HG03103 (cell line): ENCODE measurements at regions not wholly inside any gene's neighbourhood (a gene's known extent, or its start where the extent isn't known, plus 50 kb on each side); places are given as distances from the start of the nearest gene placed in this dataset.
"Not testable (repeated sequence)": the region's sequence is repeated elsewhere in the genome, so short reads cannot be mapped to it uniquely, and the experiment has no call there.

Source experiments
- ATAC-seq: cut with Tn5 transposase; IDR thresholded peaks from one replicate; pipeline ENCODE4 v1.9.1; 2021; ENCODE audit warnings: low read depth; ENCODE audit not compliant: unreplicated experiment

DNA sequence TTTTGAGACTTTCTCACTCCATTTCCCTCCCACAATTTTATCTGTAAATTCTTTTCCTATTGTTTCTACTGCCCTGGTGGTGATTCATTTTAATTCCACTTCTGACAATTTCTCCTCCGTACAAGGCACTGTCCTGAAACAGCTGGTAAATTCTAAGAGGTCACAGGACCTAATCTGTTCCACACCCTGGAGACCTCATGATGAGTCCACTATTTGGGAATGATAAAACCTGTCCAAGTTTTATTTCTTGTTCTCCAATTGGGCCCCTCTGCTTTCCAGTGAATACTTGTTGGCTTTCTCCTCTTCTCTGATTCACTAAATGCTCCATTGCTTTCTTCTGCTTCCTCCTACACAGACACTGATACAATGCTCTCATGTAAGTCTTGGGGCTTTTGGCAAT, 343.1 kb upstream of the DUSP10 start:
- no peak for ATAC-seq

DNA sequence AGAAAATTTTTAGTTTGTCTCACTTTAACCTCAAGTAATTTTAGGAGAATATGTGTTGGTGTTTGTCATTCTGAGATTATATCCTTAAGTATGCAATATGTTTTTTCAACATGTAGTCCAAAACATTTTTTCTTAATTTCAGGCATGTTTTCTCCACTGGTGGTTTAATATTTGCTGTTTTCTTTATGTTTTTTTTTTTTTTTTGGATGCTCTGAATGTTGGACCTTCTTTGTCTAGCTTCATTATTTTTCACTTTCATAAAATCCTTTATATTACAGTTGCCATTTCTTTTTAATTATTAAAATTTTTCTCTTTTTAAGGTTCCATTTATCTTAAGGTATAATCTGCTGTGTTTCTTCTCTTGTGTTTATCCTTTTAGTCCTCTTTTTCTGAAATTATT, 342.2 kb upstream of the DUSP10 start:
- ATAC-seq: no peak

DNA sequence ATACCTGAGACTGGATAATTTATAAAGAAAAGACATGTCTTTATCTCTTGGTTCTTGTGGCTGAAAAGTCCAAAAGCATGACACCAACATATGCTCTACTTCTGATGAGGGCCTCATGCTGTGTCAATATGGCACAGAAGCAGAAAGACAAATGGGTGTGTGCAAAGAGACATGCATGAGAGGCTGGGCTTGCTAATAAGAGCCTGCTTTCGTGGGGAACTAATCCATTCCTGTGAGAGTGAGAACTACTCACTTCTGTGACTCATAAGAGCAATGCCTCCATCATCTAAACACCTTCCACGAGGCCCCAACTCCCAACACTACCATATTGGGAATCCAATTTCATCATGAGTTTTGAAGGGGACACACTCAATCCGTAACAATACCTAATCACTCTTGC, 340.0 kb upstream of the DUSP10 start:
- no peak for ATAC-seq

DNA sequence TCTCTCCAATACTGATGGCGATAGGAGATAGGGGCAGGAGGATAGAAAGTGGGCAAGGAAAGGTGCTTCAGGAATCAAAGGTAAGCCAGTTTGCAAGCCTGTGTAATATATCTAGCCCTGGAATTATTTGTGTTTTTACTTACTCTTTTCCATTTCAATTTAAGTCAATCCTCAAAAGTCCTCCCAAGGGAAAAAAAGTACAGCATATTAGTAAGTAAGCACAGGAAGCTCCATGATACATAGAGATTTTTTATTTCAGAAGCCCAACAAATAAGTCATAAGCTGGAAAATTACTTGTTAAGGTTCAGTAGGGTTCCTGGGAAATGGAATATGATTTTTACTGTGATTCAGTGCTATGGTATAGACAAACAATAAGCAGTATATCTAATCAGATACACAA, 337.7 kb upstream of the DUSP10 start:
- ATAC-seq: no peak

DNA sequence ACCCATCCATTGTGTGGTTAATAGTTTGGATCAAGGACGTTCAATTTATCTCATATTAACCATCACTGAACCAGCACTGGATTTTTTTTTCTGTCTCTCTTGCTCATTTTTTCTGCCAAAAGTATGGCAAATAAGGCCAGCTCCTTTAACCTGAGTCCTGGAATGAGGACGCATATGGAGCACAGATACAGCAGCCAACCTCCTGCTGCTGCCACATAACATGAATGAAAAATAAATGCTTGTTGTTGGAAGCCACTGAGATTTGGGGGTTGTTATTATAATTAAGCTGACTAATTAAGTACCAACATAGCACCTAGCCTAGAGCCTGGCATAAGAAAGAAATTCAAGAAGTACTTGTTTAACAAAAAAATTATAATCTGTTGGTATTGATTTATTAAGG, 335.3 kb upstream of the DUSP10 start:
- no peak for ATAC-seq

DNA sequence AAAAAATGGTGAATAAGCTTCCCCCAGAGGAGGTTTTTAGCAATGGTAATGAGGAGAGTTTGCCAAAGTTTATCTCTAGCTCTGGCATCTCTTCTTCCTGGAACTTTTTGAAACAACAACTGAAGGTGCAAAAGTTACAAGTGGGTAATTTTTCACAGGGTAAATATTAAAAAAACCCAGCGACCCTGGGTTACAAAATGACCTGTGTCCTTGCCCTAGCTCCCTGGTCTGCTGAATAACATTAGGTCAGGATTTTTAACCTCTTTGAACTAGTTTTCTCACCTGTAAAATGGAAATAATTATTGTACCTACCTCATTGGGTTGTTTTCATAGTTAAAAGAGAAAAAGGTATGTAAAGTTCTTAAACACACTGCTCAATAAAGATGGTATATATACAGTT, 332.4 kb upstream of the DUSP10 start:
- no peak for ATAC-seq

DNA sequence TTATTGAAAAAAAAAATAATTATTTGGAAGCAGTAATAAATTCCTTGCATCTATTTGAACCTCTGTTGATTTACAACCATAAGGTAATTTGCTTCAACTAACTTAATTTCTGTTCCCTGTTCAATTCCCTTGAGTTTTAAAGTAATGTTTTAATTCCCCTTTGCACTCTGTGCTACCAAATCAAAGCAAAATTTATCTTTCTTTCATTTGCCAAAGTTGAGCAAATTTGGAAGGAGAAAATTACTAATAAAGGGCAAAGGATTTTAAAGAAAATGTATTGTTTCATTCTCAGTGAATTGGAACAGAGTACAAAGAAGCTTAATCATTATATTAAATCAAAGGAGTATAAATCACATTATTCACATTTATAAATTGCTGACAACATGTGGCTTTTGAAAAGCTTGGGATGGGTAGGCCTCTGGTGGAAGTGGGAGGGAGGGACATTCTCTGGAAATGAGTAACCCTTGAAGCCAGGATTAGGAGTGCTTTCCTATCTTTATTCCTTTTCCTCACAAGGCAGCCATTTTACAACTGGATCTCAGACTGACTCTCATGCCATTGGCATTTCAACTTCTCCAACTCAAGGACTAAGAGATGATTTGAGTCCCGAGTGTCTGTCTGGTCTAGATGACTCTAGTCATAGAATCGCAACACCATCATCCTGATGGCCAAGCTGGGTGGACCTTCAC, 331.6 kb upstream of the DUSP10 start:
- ATAC-seq: no peak

DNA sequence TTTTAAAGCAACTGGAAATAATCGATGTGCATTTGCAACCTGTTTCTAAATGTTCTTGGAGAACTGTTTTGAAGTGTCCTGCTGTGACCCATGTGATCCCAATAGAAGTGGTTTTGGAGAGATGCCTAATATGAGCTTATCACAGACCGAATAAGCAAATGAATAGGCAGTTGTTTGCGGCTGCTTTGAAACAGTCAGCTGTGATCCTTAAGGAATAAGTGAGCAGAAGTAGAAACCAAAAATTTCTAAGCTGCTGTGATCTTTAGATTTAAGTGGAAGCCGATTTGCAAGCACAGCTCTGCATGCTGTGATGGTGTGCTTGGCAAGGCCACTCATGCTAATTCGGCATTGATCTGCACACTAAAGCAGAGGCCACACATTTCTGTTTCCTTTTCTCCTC, 329.5 kb upstream of the DUSP10 start:
- no peak for ATAC-seq

DNA sequence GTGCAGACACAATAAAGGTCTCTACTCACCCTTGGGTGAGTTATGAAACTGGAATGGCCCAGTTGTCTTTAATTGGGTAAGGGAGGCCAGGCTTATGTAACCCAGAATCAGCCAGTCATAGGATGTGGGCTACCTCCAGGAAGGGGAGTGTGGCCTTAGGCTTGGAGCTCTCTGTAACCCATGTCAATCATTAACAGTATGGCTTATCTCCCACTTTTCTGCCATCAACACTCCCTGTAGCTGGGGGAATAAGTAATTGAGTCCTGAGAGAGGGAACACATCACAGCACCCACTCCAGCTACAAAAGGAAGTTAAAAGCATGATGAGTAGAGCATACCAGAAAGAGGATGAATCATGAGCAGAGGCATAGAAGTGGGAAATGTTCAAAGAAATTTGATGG, 327.0 kb upstream of the DUSP10 start:
- no peak for ATAC-seq

DNA sequence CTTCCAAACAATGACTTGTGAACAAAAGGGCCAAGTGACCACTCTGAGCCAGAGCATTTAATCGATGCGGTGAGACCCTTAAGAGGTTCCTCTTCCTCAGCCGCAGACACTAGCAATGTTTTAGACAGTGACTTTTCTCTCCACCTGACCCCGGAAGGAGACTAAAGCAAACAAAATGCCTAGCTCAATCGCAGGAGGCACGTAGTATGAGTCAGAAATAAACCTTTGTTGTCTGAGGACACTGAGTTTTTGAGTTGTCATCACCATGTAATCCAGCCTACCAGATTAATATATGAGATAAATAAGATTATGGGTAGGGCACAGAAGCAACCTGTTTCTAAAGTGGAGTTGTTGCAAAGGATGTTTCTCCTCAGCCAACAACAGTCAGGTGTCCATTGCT, 326.2 kb upstream of the DUSP10 start:
- ATAC-seq: no peak

DNA sequence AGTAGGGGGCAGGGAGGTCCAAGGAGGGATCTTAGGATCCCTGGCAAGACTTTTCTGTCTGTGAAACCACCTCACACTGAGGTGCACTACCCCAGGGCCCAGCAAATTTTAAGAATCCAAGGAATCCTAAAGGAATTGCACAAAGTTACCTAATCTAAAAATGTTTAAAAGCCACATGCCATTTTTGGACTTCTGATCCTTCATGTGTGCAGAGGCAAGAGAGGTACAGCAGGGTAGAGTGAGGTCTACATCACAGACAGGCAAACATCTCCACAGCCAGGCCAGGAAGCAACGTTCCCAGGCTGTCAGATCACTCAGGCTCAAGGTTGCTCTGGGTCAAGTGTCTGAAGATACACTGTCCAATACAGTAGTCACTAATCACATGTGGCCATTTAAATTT, 324.6 kb upstream of the DUSP10 start:
- ATAC-seq: no peak

DNA sequence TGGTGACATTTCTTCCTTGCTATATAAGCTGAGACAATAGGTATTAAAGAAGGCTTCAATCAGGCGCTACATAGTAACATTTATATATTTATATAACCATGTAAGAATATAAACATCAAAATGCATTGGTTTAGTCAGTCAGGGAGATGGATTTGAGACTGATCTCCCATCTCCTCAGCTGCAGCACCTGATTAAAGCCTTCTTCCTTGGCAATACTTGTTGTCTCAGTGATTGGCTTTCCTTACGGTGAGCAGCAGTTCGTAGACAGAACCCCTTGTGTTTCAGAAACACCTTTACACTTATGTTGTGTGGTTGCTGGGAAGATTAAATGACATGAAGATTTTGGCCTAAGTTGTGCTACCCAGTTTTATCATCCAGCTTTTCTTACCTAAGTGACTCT, 323.3 kb upstream of the DUSP10 start:
- no peak for ATAC-seq

DNA sequence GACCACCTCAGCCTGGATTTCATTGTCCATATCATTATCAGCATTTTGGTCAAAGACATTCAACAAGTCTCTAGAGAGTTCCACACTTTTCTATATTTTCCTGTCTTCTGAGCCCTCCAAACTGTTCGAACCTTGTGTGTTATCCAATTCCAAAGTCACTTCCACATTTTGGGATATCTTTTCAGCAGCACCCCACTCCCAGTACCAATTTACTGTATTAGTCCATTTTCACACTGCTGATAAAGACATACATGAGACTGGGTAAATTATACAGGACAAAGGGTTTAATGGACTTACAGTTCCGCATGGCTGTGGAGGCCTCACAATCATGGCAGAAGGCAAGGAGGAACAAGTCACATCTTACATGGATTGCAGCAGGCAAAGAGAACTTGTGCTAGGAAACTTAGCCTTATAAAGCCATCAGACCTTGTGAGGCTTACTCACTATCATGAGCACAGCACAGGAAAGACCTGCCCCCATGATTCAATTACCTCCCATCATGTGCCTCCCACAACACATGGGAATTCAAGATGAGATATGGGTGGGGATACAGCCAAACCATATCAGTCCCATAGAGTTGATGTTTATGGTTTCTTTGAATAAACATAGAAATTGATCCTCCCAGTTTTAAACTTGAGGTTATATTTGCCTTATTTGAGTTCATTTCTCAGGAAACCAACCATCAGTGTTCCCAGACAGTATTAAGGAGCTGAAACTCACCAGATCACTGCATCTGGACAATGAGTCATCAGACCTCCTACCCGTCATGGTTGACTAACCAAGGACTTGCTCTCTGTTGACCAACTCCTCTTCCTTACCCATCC, 322.7 kb upstream of the DUSP10 start:
- no peak for ATAC-seq

DNA sequence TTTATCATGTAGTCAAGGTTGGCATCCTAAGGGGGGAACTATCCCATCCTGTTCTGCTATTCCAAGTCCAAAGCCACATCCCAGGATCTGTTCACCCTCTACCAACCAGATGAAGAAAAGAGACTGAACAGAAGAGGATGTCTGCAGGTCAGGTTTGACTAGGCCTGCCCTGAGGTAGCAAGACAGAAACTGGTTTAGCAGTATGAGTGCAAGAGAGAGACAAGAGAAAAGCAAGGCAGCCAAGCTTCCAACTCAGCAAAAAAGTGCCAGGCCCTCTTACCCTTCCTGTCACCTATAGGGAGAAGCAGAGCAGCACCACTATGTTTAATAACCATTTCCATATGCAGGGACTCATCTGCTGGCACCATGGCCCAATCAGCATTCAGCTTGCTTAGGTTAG, 320.8 kb upstream of the DUSP10 start:
- ATAC-seq: no peak

DNA sequence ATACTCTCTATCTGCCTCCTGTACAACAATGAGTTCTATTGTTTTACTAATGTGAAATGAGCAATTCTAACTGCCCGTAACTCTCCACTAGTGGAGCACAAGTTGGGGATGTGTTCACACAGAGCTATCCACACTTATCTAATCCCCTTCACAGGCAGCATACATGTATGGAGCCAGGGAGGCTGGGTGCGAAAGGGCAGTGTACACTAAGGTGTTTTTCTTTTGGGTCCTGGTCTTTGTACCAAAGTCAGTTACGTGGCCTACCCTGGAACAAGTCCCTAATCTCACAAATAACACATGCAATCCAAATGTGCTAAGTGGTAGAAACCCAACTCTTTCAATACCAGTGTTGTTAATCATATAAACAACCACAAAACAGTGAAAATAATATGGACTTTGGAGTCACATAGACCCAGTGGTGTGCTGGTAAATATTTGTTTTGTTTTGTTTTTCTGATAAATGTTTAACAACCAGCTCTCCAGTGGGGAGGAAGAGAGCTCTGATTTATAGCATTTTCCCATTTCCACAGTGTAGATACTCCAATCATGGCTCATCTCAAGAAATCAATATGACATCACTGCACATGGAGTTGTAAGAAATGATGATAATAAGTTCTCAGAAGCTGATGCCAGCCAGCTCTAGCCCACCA, 319.9 kb upstream of the DUSP10 start:
- ATAC-seq: no peak

DNA sequence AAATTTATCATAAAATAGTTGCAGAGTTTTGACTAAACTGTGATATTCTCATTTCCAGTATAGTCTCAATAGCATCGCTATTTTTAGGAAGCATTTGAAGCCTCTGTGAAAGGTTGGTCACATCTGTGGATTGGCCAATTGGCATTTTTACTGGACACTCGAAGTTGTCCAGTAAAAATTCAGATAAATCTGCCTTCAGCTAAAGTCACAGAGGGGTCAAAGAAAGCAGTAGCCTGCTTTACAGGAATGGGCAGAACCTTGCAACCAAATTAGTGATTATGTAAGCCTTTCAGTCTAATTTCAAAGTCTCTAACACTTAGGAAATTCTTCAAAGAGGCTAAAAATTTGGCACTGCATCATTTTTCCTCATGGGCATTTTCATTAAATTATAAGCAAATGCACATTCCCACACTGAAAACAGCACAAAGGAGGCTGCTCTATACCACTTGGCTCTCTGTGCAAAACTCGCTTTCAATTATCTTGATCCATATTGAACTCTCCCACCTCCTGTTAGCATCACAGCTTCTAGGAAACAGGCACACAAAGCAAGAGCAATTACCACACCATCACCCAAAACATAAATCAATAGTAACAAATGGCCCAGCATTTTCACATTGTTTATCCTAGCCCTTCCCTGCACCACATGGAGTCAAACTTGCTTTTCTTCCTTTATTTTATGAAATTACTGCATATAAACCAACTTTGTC, 318.5 kb upstream of the DUSP10 start:
- ATAC-seq: no peak

DNA sequence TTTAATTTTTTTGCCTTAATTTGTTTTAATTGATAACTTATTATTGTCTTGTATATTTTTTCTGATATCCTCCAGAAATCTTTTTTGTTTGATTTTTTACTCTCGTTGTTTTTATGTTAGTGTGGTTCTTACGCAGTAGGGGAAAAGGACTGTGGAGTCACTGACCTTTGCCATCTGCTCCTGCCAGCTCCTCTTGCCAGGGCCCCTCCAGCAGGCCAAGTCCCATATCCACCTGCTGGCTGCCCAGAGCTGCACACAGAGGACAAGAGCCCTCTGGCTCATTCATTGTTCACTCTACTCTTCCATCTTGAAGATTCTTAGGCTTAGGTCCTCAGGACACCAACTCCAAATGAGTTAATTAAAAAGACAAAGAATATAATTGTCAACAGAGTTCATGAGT, 316.4 kb upstream of the DUSP10 start:
- ATAC-seq: no peak

DNA sequence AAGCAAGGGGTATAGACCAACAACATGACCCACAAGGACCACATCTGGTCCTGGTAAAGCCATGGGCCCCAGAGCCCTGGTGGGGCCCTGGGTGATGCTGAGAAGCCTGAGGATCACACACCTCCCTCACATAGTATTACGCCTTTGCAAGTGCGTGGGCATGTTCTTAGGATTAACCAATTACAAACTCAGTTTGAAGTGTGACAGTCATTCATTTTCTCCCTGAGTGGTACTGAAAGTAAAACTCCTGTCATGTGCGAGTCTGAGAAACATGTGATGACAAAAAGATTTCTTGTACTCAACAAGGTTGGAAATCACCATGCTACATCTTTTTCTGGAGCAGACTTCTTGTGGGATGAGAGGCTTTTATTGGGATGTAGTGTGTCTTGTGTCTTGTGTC, 315.3 kb upstream of the DUSP10 start:
- no peak for ATAC-seq

DNA sequence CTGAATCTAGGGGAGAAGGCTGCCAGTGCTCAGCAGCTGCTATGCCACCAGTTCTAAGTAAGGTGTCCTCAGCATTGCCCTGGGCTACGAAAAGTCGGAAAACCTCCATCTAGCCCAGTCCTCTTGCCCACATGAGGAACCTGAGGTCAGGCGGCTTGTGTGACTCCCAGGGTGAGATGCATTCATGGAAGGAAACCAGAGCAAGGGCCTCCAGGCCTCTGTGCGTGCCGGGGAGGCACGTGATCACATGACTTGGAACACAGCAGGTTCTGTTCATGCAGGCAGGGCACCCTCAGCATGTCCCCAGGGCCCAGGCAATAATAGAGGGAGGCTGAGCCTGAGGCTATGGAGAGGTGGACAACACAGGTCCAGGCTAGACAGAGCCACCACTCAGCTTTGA, 312.5 kb upstream of the DUSP10 start:
- no peak for ATAC-seq

DNA sequence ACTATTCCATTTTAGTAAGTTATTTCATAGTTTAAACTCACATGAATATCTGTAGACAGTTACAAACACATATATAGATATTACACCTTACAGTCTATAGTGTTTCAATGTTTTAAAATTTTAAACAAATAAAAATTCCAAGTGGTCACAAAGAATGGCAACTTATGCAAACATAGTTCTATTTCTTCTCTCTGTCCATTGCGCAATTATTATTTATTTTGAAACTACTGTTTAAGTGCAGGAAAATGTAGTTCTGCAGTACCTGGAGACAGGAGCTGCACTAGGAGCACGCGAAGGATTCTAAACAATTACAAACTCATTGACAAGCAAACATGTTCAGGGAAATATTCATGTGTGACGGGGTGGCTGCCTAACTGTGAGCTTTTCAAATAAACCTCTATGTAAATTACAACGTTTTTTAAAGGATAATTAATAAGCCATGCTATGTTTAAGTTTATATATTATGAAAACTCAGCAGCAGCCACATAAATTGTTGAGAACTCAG, 312.0 kb upstream of the DUSP10 start:
- no peak for ATAC-seq

DNA sequence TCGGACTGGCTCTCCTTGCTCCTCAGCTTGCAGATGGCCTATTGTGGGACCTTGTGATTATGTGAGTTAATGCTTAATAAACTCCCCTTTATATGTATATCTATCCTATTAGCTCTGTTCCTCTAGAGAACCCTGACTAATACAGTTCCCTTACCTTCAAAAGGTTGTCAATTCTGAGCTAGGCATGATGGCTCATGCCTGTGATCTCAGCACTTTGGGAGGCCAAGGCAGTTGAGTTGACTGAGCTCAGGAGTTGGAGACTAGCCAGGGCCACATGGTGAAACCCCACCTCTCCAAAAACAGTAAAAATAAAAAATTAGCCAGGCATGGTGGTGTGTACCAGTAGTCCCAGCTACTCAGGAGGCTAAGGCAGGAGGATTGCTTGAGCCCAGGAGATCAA, 309.4 kb upstream of the DUSP10 start:
- not testable (repeated sequence) for ATAC-seq
